ENCODE measurements at regions not wholly inside any gene's neighbourhood (a gene's known extent, or its start where the extent isn't known, plus 50 kb on each side); places are given as distances from the start of the nearest gene placed in this dataset.
"Not testable (repeated sequence)": the region's sequence is repeated elsewhere in the genome, so short reads cannot be mapped to it uniquely, and the experiment has no call there.

- not testable (repeated sequence) for TF ChIP-seq MXI1 (conservative IDR thresholded peaks at IDR 0.05; ENCODE audit: poor library complexity, severe bottlenecking); TAF1 (IDR thresholded peaks at IDR 0.05; ENCODE audit: low read depth)
Observed at GRCh38 chr2:89286448-89287080, 595.1 kb downstream of the RPIA start.
